Panc1 (cell line): ENCODE measurements at regions not wholly inside any gene's neighbourhood (a gene's known extent, or its start where the extent isn't known, plus 50 kb on each side); places are given as distances from the start of the nearest gene placed in this dataset.

ENCODE experiments used
- CTCF ChIP-seq: fragments of 450-650 bp; IDR thresholded peaks from 2 replicates; pipeline ENCODE4 v1.5.1; 2017; ENCODE audit warnings: mild to moderate bottlenecking
- POLR2AphosphoS5 ChIP-seq: IDR thresholded peaks from 2 replicates; pipeline ENCODE4 v1.6.1; 2012; ENCODE audit warnings: mild to moderate bottlenecking, low read depth, low read length, moderate library complexity
- TCF7L2 ChIP-seq: IDR thresholded peaks from 2 replicates; pipeline ENCODE4 v1.6.1; 2011; ENCODE audit warnings: mild to moderate bottlenecking, low read depth, low read length, inconsistent platforms
- TF ChIP-seq, protein P1 (sequence below), 2 experiments: IDR thresholded peaks; 2 replicates each; pipeline ENCODE4 v1.6.1; 2011 to 2012; ENCODE audit warnings: low read depth in 2 of 2, control low read depth in 1 of 2, low read length in 1 of 2, mild to moderate bottlenecking in 1 of 2, moderate library complexity in 1 of 2; ENCODE audit not compliant: insufficient read depth in 1 of 2

GRCh38 chr7:119905495-119905894 lies 367.5 kb upstream of the KCND2 start:
- TF ChIP-seq CTCF = no peak
- TF ChIP-seq, protein P1, sequence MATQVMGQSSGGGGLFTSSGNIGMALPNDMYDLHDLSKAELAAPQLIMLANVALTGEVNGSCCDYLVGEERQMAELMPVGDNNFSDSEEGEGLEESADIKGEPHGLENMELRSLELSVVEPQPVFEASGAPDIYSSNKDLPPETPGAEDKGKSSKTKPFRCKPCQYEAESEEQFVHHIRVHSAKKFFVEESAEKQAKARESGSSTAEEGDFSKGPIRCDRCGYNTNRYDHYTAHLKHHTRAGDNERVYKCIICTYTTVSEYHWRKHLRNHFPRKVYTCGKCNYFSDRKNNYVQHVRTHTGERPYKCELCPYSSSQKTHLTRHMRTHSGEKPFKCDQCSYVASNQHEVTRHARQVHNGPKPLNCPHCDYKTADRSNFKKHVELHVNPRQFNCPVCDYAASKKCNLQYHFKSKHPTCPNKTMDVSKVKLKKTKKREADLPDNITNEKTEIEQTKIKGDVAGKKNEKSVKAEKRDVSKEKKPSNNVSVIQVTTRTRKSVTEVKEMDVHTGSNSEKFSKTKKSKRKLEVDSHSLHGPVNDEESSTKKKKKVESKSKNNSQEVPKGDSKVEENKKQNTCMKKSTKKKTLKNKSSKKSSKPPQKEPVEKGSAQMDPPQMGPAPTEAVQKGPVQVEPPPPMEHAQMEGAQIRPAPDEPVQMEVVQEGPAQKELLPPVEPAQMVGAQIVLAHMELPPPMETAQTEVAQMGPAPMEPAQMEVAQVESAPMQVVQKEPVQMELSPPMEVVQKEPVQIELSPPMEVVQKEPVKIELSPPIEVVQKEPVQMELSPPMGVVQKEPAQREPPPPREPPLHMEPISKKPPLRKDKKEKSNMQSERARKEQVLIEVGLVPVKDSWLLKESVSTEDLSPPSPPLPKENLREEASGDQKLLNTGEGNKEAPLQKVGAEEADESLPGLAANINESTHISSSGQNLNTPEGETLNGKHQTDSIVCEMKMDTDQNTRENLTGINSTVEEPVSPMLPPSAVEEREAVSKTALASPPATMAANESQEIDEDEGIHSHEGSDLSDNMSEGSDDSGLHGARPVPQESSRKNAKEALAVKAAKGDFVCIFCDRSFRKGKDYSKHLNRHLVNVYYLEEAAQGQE (IDR thresholded peaks at IDR 0.05; ENCODE audit: insufficient read depth in 1 of 2, low read depth in 2 of 2, low read length in 1 of 2) = no peak
- TF ChIP-seq POLR2AphosphoS5 = no peak
- no peak for TF ChIP-seq TCF7L2
